GM23338 (cell line): ENCODE measurements at regions not wholly inside any gene's neighbourhood (a gene's known extent, or its start where the extent isn't known, plus 50 kb on each side); places are given as distances from the start of the nearest gene placed in this dataset.

Experiments
- POLR2AphosphoS5 ChIP-seq: IDR thresholded peaks from 2 replicates; pipeline ENCODE4 v1.6.1; 2016; ENCODE audit warnings: antibody characterized with exemption, low read depth
- TF ChIP-seq, protein P1 (sequence below), 2 experiments: fragments of 200-600 bp in 1 of 2; sonication (generic) in 1 of 2; conservative IDR thresholded peaks; 2 replicates each; pipeline versions ENCODE4 v1.5.1 to v1.6.1; 2016 to 2017; ENCODE audit warnings: antibody characterized with exemption in 2 of 2, low read depth in 2 of 2, mild to moderate bottlenecking in 2 of 2, moderate library complexity in 1 of 2

DNA sequence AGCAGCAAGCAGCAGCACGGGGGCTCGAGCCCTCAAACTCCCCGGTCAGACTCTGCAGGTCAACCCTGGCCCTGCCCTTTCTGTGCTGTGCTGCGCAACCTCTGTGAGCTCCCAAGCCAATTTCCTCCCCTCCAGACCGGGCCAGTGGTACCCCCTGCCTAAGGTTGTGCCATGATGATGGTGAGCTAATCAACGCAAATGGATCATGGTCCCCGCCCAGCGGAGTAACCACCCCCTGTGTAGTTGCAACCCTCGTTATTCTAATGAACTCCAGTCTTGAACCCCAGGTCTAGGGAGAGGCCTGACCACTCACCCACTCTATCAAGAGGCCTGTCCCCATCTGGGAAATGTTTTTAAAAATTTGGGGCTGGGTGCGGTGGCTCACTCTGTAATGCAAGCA is 201.8 kb upstream of the FOXF1 start:
- TF ChIP-seq, protein P1, sequence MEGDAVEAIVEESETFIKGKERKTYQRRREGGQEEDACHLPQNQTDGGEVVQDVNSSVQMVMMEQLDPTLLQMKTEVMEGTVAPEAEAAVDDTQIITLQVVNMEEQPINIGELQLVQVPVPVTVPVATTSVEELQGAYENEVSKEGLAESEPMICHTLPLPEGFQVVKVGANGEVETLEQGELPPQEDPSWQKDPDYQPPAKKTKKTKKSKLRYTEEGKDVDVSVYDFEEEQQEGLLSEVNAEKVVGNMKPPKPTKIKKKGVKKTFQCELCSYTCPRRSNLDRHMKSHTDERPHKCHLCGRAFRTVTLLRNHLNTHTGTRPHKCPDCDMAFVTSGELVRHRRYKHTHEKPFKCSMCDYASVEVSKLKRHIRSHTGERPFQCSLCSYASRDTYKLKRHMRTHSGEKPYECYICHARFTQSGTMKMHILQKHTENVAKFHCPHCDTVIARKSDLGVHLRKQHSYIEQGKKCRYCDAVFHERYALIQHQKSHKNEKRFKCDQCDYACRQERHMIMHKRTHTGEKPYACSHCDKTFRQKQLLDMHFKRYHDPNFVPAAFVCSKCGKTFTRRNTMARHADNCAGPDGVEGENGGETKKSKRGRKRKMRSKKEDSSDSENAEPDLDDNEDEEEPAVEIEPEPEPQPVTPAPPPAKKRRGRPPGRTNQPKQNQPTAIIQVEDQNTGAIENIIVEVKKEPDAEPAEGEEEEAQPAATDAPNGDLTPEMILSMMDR (conservative IDR thresholded peaks at IDR 0.05; ENCODE audit: low read depth in 2 of 2): no peak
- TF ChIP-seq POLR2AphosphoS5: no peak
